NCI-H524 treated with DMSO at 0.1 percent for 48 hours (cell line): ENCODE measurements at regions not wholly inside any gene's neighbourhood (a gene's known extent, or its start where the extent isn't known, plus 50 kb on each side); places are given as distances from the start of the nearest gene placed in this dataset.

Experiments used
- DNase-seq: peaks from one replicate; lab custom pipeline; 2025; lab: John Stamatoyannopoulos, UW

GRCh38 chr12:111174961-111175345 is 193.9 kb downstream of the PHETA1 start:
- no peak for DNase-seq

- DNase-seq, result no peak
Measured at GRCh38 chr12:111174251-111174960, 194.5 kb downstream of the PHETA1 start.

- no peak for DNase-seq
Measured at GRCh38 chr12:111173836-111174235, 195.1 kb downstream of the PHETA1 start.

GRCh38 chr12:111173391-111173790 is 195.5 kb downstream of the PHETA1 start:
- DNase-seq, result no peak

- no peak for DNase-seq
Measured at GRCh38 chr12:111172786-111173185, 196.1 kb downstream of the PHETA1 start.

GRCh38 chr12:111171832-111172231 is 197.1 kb downstream of the PHETA1 start:
- no peak for DNase-seq

- no peak for DNase-seq
Measured at GRCh38 chr12:111171345-111171744, 197.6 kb downstream of the PHETA1 start.

- no peak for DNase-seq
Measured at GRCh38 chr12:111170543-111170942, 198.4 kb downstream of the PHETA1 start.

GRCh38 chr12:111169456-111169855 is 199.4 kb downstream of the PHETA1 start:
- no peak for DNase-seq

GRCh38 chr12:111169032-111169431 is 199.9 kb downstream of the PHETA1 start:
- no peak for DNase-seq

- DNase-seq, result no peak
Measured at GRCh38 chr12:111168009-111168900, 200.6 kb downstream of the PHETA1 start.

GRCh38 chr12:111166779-111167540 is 201.9 kb downstream of the PHETA1 start:
- no peak for DNase-seq

GRCh38 chr12:111164833-111165525 is 203.9 kb downstream of the PHETA1 start:
- DNase-seq, result no peak

GRCh38 chr12:111163422-111163821 is 205.5 kb downstream of the PHETA1 start:
- DNase-seq, result no peak

GRCh38 chr12:111161898-111162297 is 207.0 kb downstream of the PHETA1 start:
- DNase-seq, result no peak

- peak; percentile 86 for DNase-seq
Measured at GRCh38 chr12:111160350-111161241, 208.3 kb downstream of the PHETA1 start.

- no peak for DNase-seq
Measured at GRCh38 chr12:111158992-111159391, 209.9 kb downstream of the PHETA1 start.

- DNase-seq, result no peak
Measured at GRCh38 chr12:111157486-111157885, 211.4 kb downstream of the PHETA1 start.

- no peak for DNase-seq
Measured at GRCh38 chr12:111156304-111156703, 212.6 kb downstream of the PHETA1 start.

- no peak for DNase-seq
Measured at GRCh38 chr12:111155521-111155920, 213.4 kb downstream of the PHETA1 start.

- no peak for DNase-seq
Measured at GRCh38 chr12:111155020-111155419, 213.9 kb downstream of the PHETA1 start.
